GM12864 (cell line): ENCODE measurements at regions not wholly inside any gene's neighbourhood (a gene's known extent, or its start where the extent isn't known, plus 50 kb on each side); places are given as distances from the start of the nearest gene placed in this dataset.

Experiments
- DNase-seq: peaks from one replicate; pipeline ENCODE4 v3.0.0-alpha.2; 2011; ENCODE audit warnings: low read depth
- H3K4me3 ChIP-seq: 2 replicates; pipeline ENCODE4 v1.5.1; 2011; ENCODE audit warnings: mild to moderate bottlenecking, low read depth, low read length, control low read depth
- CTCF ChIP-seq: IDR thresholded peaks from 2 replicates; pipeline ENCODE4 v1.5.1; 2011; ENCODE audit warnings: low read depth, mild to moderate bottlenecking, moderate library complexity, low read length, control low read depth, inconsistent platforms; ENCODE audit errors: missing control alignments

GRCh38 chr1:187871177-187871845 is 1042.6 kb downstream of the PLA2G4A start:
- H3K4me3 ChIP-seq: no peak overlapping the region
- no peak for DNase-seq
- TF ChIP-seq CTCF: no peak

GRCh38 chr1:187872550-187872949 is 1043.8 kb downstream of the PLA2G4A start:
- no peak for DNase-seq
- no peak for TF ChIP-seq CTCF
- no peak overlapping the region for H3K4me3 ChIP-seq

- no peak for TF ChIP-seq CTCF
- H3K4me3 ChIP-seq: no peak overlapping the region
- DNase-seq: no peak
Measured at GRCh38 chr1:187873126-187873525, 1044.4 kb downstream of the PLA2G4A start.

- DNase-seq: no peak
- no peak for TF ChIP-seq CTCF
- H3K4me3 ChIP-seq: no peak overlapping the region
Measured at GRCh38 chr1:187876775-187877174, 1048.0 kb downstream of the PLA2G4A start.

- no peak overlapping the region for H3K4me3 ChIP-seq
- no peak for DNase-seq
- no peak for TF ChIP-seq CTCF
Measured at GRCh38 chr1:187877220-187877619, 1048.5 kb downstream of the PLA2G4A start.

- H3K4me3 ChIP-seq: no peak overlapping the region
- TF ChIP-seq CTCF: no peak
- DNase-seq: no peak
Measured at GRCh38 chr1:187878883-187879282, 1050.1 kb downstream of the PLA2G4A start.

GRCh38 chr1:187883356-187883755 is 1054.6 kb downstream of the PLA2G4A start:
- TF ChIP-seq CTCF: no peak
- H3K4me3 ChIP-seq: no peak overlapping the region
- no peak for DNase-seq
